H1 (cell line): ENCODE measurements at regions not wholly inside any gene's neighbourhood (a gene's known extent, or its start where the extent isn't known, plus 50 kb on each side); places are given as distances from the start of the nearest gene placed in this dataset.

Experiments
- GABPA ChIP-seq: IDR thresholded peaks from 2 replicates; pipeline ENCODE4 v1.6.1; 2011; ENCODE audit warnings: mild to moderate bottlenecking, low read length, moderate library complexity, borderline replicate concordance; ENCODE audit not compliant: insufficient read depth
- SIN3A ChIP-seq, 2 experiments: IDR thresholded peaks in 1 of 2; conservative IDR thresholded peaks in 1 of 2; 2 replicates each; pipeline ENCODE4 v1.6.1; 2011 to 2012; ENCODE audit warnings: low read length in 2 of 2, improper control_type of control experiment in 1 of 2, low read depth in 1 of 2, mild to moderate bottlenecking in 1 of 2
- TEAD4 ChIP-seq: IDR thresholded peaks from 2 replicates; pipeline ENCODE4 v1.6.1; 2012; ENCODE audit warnings: low read depth, low read length, inconsistent platforms, mixed read lengths

DNA sequence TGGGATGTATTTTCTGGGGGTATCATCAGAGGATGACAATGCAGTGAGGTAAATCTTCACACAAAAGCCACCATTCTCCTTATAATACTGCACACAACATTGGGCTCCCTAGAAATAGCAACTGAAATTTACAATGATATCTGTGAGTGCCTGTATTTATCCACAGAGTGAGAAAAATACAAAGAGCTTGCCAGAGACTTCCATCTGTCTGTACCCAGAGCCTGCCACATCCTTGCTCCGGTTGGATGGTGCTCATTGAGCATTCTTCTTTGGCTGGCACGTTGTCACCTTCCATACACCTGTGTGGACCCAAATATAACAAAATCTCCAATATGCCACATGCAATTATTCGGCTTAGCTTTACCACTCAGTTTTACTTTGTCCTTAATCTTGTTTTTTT is 189.5 kb upstream of the UFM1 start (continued):
- TF ChIP-seq SIN3A (conservative IDR thresholded peaks at IDR 0.05 in 1 of 2, IDR thresholded peaks at IDR 0.05 in 1 of 2; ENCODE audit: low read depth in 1 of 2, low read length in 2 of 2) (no peak), GABPA (no peak), TEAD4 (no peak)
